Liver (tissue), 8 donors: ENCODE measurements at regions not wholly inside any gene's neighbourhood (a gene's known extent, or its start where the extent isn't known, plus 50 kb on each side); places are given as distances from the start of the nearest gene placed in this dataset.

Experiments used
- DNase-seq: peaks from one replicate; pipeline ENCODE4 v3.0.0-alpha.2; 2017; ENCODE audit warnings: low spot score
- H3K27ac ChIP-seq, 2 donors: one replicate each; pipeline ENCODE4 v1.7.0; 2013; ENCODE audit warnings: inconsistent platforms in 2 of 2, low read length in 2 of 2, control low read depth in 1 of 2, low read depth in 1 of 2, mild to moderate bottlenecking in 1 of 2
- H3K27me3 ChIP-seq, 4 donors: one replicate each; pipeline versions ENCODE4 v1.6.1 to v1.7.0; 2013; ENCODE audit warnings: low read length in 3 of 4, inconsistent platforms in 1 of 4, mild to moderate bottlenecking in 1 of 4, moderate library complexity in 1 of 4; ENCODE audit not compliant: control insufficient read depth in 4 of 4, insufficient read depth in 4 of 4
- H3K36me3 ChIP-seq, 4 donors: one replicate each; pipeline versions ENCODE4 v1.6.1 to v1.7.0; 2013; ENCODE audit warnings: low read length in 3 of 4, mild to moderate bottlenecking in 3 of 4, low read depth in 1 of 4, moderate library complexity in 1 of 4; ENCODE audit not compliant: control insufficient read depth in 4 of 4, insufficient read depth in 3 of 4
- H3K4me1 ChIP-seq, 4 donors: one replicate each; pipeline versions ENCODE4 v1.6.1 to v1.7.0; 2013; ENCODE audit warnings: low read length in 3 of 4, mild to moderate bottlenecking in 3 of 4, moderate library complexity in 1 of 4; ENCODE audit not compliant: control insufficient read depth in 4 of 4, insufficient read depth in 4 of 4
- H3K4me3 ChIP-seq, 3 donors: one replicate each; pipeline versions ENCODE4 v1.6.1 to v1.7.0; 2013; ENCODE audit warnings: low read length in 3 of 3, control low read depth in 1 of 3, low read depth in 1 of 3, mild to moderate bottlenecking in 1 of 3
- H3K9ac ChIP-seq, 2 donors: one replicate each; pipeline ENCODE4 v1.7.0; 2013; ENCODE audit warnings: low read length in 2 of 2, mild to moderate bottlenecking in 2 of 2, moderate library complexity in 2 of 2, control low read depth in 1 of 2, low read depth in 1 of 2
- H3K9me3 ChIP-seq, 4 donors: one replicate each; pipeline versions ENCODE4 v1.6.1 to v1.7.0; 2013; ENCODE audit warnings: low read length in 3 of 4; ENCODE audit not compliant: control insufficient read depth in 4 of 4
- EGR1 ChIP-seq, 2 donors: IDR thresholded peaks; 2 replicates each; pipeline ENCODE4 v1.6.1; 2016 to 2018; ENCODE audit warnings: antibody characterized with exemption in 2 of 2, low read depth in 2 of 2
- FOXA1 ChIP-seq: IDR thresholded peaks from 2 replicates; pipeline ENCODE4 v1.6.1; 2016; ENCODE audit warnings: antibody characterized with exemption
- FOXA2 ChIP-seq: IDR thresholded peaks from 2 replicates; pipeline ENCODE4 v1.6.1; 2016; ENCODE audit warnings: antibody characterized with exemption
- GABPA ChIP-seq, 2 donors: IDR thresholded peaks in 1 of 2; conservative IDR thresholded peaks in 1 of 2; 2 replicates each; pipeline ENCODE4 v1.6.1; 2016; ENCODE audit warnings: antibody characterized with exemption in 2 of 2, mild to moderate bottlenecking in 1 of 2, moderate library complexity in 1 of 2
- HNF4A ChIP-seq, 2 donors: conservative IDR thresholded peaks; 2 replicates each; pipeline ENCODE4 v1.6.1; 2016; ENCODE audit warnings: antibody characterized with exemption in 2 of 2, mild to moderate bottlenecking in 2 of 2
- HNF4G ChIP-seq: IDR thresholded peaks from 2 replicates; pipeline ENCODE4 v1.6.1; 2016; ENCODE audit warnings: antibody characterized with exemption
- JUND ChIP-seq, 2 donors: IDR thresholded peaks; 2 replicates each; pipeline ENCODE4 v1.6.1; 2016; ENCODE audit warnings: antibody characterized with exemption in 2 of 2
- NR2F2 ChIP-seq: IDR thresholded peaks from 2 replicates; pipeline ENCODE4 v1.6.1; 2016; ENCODE audit warnings: antibody characterized with exemption
- RAD21 ChIP-seq, 2 donors: IDR thresholded peaks; 2 replicates each; pipeline ENCODE4 v1.6.1; 2016; ENCODE audit warnings: antibody characterized with exemption in 2 of 2, mild to moderate bottlenecking in 2 of 2
- RXRA ChIP-seq, 2 donors: IDR thresholded peaks; 2 replicates each; pipeline ENCODE4 v1.6.1; 2017 to 2018; ENCODE audit warnings: antibody characterized with exemption in 2 of 2, mild to moderate bottlenecking in 1 of 2
- YY1 ChIP-seq: IDR thresholded peaks from 2 replicates; pipeline ENCODE4 v1.6.1; 2016; ENCODE audit warnings: antibody characterized with exemption, mild to moderate bottlenecking
- WGBS: extraction: QIAGEN DNeasy Blood & Tissue Kit; methylation state at CpG from one replicate; pipeline ENCODE4 v1.1.7; 2013; 5-methylcytosine and 5-hydroxymethylcytosine counted together
- TF ChIP-seq, protein P1 (sequence below): fragments of 150-350 bp; IDR thresholded peaks from 2 replicates; pipeline ENCODE4 v1.5.1; 2017; ENCODE audit warnings: improper control_type of control experiment, low read depth, low read length; ENCODE audit not compliant: missing input control
- TF ChIP-seq, protein P2 (sequence below): IDR thresholded peaks from 2 replicates; pipeline ENCODE4 v1.6.1; 2016; ENCODE audit warnings: antibody characterized with exemption, mild to moderate bottlenecking
- TF ChIP-seq, protein P3 (sequence below): IDR thresholded peaks from 2 replicates; pipeline ENCODE4 v1.6.1; 2016; ENCODE audit warnings: antibody characterized with exemption
- TF ChIP-seq, protein P4 (sequence below): IDR thresholded peaks from 2 replicates; pipeline ENCODE4 v1.6.1; 2016; ENCODE audit warnings: antibody characterized with exemption
- TF ChIP-seq, protein P5 (sequence below): IDR thresholded peaks from 2 replicates; pipeline ENCODE4 v1.6.1; 2016; ENCODE audit warnings: antibody characterized with exemption
- donor health status: healthy.
- donor health status: healthy.
- donor health status: healthy.
- donor health status: healthy.
- donor health status: healthy.

DNA sequence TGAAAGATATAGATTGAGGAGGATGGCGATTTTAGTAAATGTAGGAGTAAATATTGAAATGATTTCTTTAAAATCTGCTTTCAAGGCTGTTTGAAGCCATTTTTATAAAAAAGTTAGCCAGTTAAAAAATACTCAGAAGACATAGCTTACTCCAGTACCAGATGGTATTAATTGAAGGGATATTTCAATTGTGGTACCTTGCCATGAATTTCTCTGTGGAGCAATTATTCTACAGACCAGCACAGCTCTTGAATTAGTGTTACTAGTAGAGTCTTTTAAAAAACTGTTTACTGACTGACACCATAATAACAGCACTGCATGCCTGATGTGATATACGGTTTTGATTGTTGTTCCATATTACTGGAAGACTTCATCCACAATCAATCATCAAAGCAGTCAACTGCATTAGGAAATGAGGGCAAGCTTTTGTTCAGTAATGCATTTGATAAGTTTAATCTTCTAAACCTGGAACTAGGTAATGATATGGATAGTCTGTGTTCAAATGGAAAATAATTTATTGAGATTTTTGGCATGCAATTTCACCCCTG lies 106.4 kb downstream of the MFSD1 start (continued):
- TF ChIP-seq JUND (IDR thresholded peaks at IDR 0.05) (no peak), FOXA2 (no peak)

DNA sequence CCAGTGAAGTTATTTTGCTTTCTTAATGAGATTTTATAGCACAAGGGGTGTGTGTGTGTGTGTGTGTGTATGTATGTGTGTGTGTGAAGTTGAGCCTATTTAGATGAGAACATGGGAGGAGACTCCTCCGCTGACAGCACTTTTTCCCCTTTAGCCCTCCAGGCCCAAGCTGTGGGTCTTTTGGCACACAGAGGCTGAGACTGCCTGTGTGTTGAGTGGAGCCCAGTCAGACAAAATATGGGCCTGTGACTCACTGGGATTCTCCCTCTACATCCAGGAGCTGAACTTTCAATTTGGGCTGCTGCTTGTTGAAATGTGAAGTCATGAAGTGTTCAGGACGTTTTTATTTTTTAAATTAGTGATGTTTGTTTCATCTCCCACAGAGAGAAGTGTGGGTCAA lies 108.0 kb downstream of the MFSD1 start:
- Histone ChIP-seq H3K9ac (no peak overlapping the region), H3K27ac (no peak overlapping the region), H3K4me3 (no peak overlapping the region), H3K9me3 (peaks cover 0 to 1% (median 0%) of the 10 kb centered on the region in 4 donors), H3K36me3 (no peaks in the 10 kb centered on the region), H3K27me3 (no peaks in the 10 kb centered on the region), H3K4me1 (no peaks in the 10 kb centered on the region)
- DNase-seq: no peak
- 57% methylated on average over 2 of the region's 2 CpGs for WGBS
- TF ChIP-seq, protein P1, sequence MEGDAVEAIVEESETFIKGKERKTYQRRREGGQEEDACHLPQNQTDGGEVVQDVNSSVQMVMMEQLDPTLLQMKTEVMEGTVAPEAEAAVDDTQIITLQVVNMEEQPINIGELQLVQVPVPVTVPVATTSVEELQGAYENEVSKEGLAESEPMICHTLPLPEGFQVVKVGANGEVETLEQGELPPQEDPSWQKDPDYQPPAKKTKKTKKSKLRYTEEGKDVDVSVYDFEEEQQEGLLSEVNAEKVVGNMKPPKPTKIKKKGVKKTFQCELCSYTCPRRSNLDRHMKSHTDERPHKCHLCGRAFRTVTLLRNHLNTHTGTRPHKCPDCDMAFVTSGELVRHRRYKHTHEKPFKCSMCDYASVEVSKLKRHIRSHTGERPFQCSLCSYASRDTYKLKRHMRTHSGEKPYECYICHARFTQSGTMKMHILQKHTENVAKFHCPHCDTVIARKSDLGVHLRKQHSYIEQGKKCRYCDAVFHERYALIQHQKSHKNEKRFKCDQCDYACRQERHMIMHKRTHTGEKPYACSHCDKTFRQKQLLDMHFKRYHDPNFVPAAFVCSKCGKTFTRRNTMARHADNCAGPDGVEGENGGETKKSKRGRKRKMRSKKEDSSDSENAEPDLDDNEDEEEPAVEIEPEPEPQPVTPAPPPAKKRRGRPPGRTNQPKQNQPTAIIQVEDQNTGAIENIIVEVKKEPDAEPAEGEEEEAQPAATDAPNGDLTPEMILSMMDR: no peak
- TF ChIP-seq, protein P2, sequence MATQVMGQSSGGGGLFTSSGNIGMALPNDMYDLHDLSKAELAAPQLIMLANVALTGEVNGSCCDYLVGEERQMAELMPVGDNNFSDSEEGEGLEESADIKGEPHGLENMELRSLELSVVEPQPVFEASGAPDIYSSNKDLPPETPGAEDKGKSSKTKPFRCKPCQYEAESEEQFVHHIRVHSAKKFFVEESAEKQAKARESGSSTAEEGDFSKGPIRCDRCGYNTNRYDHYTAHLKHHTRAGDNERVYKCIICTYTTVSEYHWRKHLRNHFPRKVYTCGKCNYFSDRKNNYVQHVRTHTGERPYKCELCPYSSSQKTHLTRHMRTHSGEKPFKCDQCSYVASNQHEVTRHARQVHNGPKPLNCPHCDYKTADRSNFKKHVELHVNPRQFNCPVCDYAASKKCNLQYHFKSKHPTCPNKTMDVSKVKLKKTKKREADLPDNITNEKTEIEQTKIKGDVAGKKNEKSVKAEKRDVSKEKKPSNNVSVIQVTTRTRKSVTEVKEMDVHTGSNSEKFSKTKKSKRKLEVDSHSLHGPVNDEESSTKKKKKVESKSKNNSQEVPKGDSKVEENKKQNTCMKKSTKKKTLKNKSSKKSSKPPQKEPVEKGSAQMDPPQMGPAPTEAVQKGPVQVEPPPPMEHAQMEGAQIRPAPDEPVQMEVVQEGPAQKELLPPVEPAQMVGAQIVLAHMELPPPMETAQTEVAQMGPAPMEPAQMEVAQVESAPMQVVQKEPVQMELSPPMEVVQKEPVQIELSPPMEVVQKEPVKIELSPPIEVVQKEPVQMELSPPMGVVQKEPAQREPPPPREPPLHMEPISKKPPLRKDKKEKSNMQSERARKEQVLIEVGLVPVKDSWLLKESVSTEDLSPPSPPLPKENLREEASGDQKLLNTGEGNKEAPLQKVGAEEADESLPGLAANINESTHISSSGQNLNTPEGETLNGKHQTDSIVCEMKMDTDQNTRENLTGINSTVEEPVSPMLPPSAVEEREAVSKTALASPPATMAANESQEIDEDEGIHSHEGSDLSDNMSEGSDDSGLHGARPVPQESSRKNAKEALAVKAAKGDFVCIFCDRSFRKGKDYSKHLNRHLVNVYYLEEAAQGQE: no peak
- TF ChIP-seq, protein P3, sequence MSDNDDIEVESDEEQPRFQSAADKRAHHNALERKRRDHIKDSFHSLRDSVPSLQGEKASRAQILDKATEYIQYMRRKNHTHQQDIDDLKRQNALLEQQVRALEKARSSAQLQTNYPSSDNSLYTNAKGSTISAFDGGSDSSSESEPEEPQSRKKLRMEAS: no peak
- no peak for TF ChIP-seq JUND (IDR thresholded peaks at IDR 0.05)
- TF ChIP-seq EGR1 (IDR thresholded peaks at IDR 0.05; ENCODE audit: low read depth in 2 of 2): no peak
- TF ChIP-seq YY1: no peak
- TF ChIP-seq, protein P4, sequence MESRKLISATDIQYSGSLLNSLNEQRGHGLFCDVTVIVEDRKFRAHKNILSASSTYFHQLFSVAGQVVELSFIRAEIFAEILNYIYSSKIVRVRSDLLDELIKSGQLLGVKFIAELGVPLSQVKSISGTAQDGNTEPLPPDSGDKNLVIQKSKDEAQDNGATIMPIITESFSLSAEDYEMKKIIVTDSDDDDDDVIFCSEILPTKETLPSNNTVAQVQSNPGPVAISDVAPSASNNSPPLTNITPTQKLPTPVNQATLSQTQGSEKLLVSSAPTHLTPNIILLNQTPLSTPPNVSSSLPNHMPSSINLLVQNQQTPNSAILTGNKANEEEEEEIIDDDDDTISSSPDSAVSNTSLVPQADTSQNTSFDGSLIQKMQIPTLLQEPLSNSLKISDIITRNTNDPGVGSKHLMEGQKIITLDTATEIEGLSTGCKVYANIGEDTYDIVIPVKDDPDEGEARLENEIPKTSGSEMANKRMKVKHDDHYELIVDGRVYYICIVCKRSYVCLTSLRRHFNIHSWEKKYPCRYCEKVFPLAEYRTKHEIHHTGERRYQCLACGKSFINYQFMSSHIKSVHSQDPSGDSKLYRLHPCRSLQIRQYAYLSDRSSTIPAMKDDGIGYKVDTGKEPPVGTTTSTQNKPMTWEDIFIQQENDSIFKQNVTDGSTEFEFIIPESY: no peak
- TF ChIP-seq HNF4G: no peak
- no peak for TF ChIP-seq RAD21 (IDR thresholded peaks at IDR 0.05)
- no peak for TF ChIP-seq HNF4A (conservative IDR thresholded peaks at IDR 0.05)
- no peak for TF ChIP-seq FOXA1
- no peak for TF ChIP-seq GABPA (IDR thresholded peaks at IDR 0.05 in 1 of 2, conservative IDR thresholded peaks at IDR 0.05 in 1 of 2)
- TF ChIP-seq, protein P5, sequence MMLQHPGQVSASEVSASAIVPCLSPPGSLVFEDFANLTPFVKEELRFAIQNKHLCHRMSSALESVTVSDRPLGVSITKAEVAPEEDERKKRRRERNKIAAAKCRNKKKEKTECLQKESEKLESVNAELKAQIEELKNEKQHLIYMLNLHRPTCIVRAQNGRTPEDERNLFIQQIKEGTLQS: no peak
- no peak for TF ChIP-seq NR2F2
- no peak for TF ChIP-seq RXRA (IDR thresholded peaks at IDR 0.05)
- no peak for TF ChIP-seq FOXA2
